ENCODE measurements at regions not wholly inside any gene's neighbourhood (a gene's known extent, or its start where the extent isn't known, plus 50 kb on each side); places are given as distances from the start of the nearest gene placed in this dataset.

DNA sequence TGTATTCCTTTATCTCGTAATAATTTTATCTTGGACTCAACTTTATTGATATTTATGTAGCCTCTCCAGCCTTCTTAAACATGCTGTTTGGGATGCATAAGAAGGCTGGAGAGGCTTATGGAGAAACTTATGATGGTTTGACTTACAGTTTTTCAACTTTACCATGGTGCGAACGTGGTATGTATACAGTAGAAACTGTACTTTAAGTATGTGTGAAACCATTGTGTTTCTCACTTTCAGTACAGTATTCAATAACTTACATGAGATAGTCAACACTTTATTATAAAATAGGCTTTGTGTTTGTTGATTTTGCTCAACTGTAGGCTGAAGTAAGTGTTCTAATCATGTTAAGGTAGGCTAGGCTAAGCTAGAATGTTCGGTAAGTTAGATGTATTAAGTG, 206.8 kb downstream of the SEC14L1 start:
- ATAC-seq, result no peak
- intact Hi-C loops (cut with DNase I), result loop anchor here in 1 of 10 donors (5.0 kb wide), 1 partner anchor 35 kb away; no protein-coding TSS in a partner anchor
- no peaks in the 10 kb centered on the region for H3K36me3 ChIP-seq
- no peak overlapping the region for H3K27ac ChIP-seq
- TF ChIP-seq, protein P1, sequence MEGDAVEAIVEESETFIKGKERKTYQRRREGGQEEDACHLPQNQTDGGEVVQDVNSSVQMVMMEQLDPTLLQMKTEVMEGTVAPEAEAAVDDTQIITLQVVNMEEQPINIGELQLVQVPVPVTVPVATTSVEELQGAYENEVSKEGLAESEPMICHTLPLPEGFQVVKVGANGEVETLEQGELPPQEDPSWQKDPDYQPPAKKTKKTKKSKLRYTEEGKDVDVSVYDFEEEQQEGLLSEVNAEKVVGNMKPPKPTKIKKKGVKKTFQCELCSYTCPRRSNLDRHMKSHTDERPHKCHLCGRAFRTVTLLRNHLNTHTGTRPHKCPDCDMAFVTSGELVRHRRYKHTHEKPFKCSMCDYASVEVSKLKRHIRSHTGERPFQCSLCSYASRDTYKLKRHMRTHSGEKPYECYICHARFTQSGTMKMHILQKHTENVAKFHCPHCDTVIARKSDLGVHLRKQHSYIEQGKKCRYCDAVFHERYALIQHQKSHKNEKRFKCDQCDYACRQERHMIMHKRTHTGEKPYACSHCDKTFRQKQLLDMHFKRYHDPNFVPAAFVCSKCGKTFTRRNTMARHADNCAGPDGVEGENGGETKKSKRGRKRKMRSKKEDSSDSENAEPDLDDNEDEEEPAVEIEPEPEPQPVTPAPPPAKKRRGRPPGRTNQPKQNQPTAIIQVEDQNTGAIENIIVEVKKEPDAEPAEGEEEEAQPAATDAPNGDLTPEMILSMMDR (IDR thresholded peaks at IDR 0.05), result no peak
- peaks cover 13 to 48% (median 38%) of the 10 kb centered on the region in 9 donors for H3K4me1 ChIP-seq
- peaks cover 0 to 5% (median 0%) of the 10 kb centered on the region in 11 donors for H3K9me3 ChIP-seq
- no peaks in the 10 kb centered on the region for H3K27me3 ChIP-seq
- no peak overlapping the region for H3K4me3 ChIP-seq
- 97 to 98% methylated on average over 4 of the region's 4 CpGs for WGBS, 2 donors
- DNase-seq, result no peak

DNA sequence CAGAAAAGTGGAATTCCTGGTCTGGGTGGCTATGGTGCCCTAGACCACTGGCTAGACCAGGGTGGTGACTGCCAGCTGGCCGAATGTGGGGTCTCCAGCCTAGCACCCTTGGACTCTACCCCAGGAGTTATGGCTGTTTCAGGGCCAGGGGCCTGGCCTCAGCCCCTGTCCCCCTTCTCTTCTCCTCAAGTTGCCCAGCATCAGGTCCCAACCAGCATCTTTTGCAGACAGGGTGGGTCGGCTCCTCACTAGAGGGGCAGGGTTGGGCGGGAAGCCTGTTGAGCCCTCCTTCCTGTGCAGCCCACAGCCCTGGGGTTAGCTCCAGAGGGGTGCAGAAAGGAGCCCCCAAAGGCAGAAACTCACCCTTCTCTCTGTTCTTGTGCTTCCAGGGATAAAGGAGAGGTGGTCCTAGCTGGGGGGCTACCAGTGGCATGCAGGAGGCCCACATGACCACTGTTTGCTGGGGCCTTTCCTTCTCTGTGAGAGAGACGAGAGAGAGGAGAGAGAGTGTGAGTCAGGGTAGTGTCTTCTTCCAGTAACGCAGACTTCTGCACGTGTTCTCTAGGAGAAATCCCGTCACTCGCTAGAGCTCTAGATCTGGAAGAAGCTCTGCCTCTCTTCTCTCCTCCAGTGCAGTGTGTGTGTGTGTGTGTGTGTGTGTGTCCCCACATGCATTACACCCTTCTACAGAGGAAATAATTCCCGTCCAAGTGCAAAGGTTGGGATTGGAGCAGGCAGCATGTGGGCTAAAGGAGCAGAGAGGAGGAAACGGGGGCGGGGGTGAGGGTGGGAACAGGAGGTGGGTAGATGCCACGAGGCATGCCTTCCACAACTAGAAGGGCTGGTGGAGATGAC, 209.4 kb downstream of the SEC14L1 start:
- intact Hi-C loops (cut with DNase I), result loop anchor here in 2 of 10 donors (5.0 kb wide), 2 partner anchors 32 to 37 kb away; no protein-coding TSS in a partner anchor
- peak overlapping the region; percentile 30 to 89 (median 72) for H3K27ac ChIP-seq
- H3K4me1 ChIP-seq, result peaks cover 17 to 64% (median 47%) of the 10 kb centered on the region in 9 donors
- no peak overlapping the region for H3K4me3 ChIP-seq
- peak; percentile 3 to 46 (median 27) for ATAC-seq
- DNase-seq, result peak in 1 of 2 donors; percentile 65
- no peaks in the 10 kb centered on the region for H3K9me3 ChIP-seq
- no peaks in the 10 kb centered on the region for H3K27me3 ChIP-seq
- TF ChIP-seq, protein P1 (IDR thresholded peaks at IDR 0.05), result no peak
- 51 to 60% methylated on average over 12 of the region's 12 CpGs for WGBS, 2 donors
- H3K36me3 ChIP-seq, result no peaks in the 10 kb centered on the region

DNA sequence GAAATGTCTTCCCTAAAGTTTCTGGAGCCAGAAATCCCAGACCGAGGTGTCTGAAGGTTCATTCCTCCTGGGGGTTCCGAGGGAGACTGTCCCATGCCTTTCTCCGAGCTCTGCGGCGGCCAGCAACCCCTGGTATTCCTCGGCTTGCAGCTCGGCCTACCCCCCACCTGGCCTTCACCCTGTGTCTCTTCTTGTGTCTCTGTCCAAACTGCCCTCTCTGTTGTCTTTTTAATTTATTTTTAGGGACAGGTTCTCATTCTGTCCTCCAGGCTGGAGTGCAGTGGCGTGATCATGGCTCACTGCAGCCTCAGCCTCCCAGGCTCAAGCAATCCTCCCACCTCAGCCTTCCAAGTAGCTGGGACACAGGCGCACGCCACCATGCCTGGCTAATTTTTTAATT, 211.7 kb downstream of the SEC14L1 start:
- ATAC-seq (no peak), DNase-seq (no peak)
- TF ChIP-seq, protein P1 (IDR thresholded peaks at IDR 0.05), result no peak
- no peaks in the 10 kb centered on the region for H3K36me3 ChIP-seq
- H3K27me3 ChIP-seq, result no peaks in the 10 kb centered on the region
- intact Hi-C loops (cut with DNase I), result loop anchor here in 1 of 10 donors (5.0 kb wide), 1 partner anchor 35 kb away; no protein-coding TSS in a partner anchor
- H3K4me3 ChIP-seq, result no peak overlapping the region
- H3K9me3 ChIP-seq, result no peaks in the 10 kb centered on the region
- 92 to 98% methylated on average over 10 of the region's 10 CpGs for WGBS, 2 donors
- peaks cover 17 to 61% (median 43%) of the 10 kb centered on the region in 9 donors for H3K4me1 ChIP-seq
- peak overlapping the region in 6 of 10 donors; percentile 42 to 89 (median 82) for H3K27ac ChIP-seq

DNA sequence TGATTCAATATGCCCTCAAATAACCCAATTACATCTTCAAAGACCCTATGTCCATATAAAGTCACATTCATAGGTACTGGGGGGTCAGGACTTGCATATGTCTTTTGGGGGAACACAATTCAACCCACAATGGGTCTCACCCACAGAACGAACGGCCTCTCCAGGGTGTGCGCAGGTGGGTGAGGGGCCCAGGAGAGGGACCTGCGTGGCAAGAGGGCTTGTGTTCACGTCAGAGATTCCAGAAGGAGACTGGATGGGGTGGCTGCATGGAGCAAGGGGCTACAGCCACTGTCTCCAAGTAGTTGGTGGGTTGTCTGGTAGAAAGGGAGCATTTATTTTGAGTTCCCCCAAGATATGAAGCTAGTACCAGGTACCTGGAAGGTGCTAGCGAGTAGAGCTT, 212.2 kb downstream of the SEC14L1 start:
- H3K27ac ChIP-seq, result peak overlapping the region in 3 of 10 donors; percentile 9 to 89 (median 81)

More for the DNA sequence above, 212.2 kb downstream of the SEC14L1 start:
- Histone ChIP-seq H3K27me3 (no peaks in the 10 kb centered on the region), H3K9me3 (no peaks in the 10 kb centered on the region), H3K4me1 (peaks cover 17 to 61% (median 43%) of the 10 kb centered on the region in 9 donors), H3K36me3 (no peaks in the 10 kb centered on the region), H3K4me3 (no peak overlapping the region)
- DNase-seq (no peak), ATAC-seq (no peak)
- WGBS, 2 donors, result 97% methylated on average over 6 of the region's 6 CpGs
- intact Hi-C loops (cut with DNase I), result loop anchor here in 1 of 10 donors (5.0 kb wide), 1 partner anchor 34 kb away; no protein-coding TSS in a partner anchor
- TF ChIP-seq, protein P1 (IDR thresholded peaks at IDR 0.05), result no peak
